GM19455 (cell line): ENCODE measurements at regions not wholly inside any gene's neighbourhood (a gene's known extent, or its start where the extent isn't known, plus 50 kb on each side); places are given as distances from the start of the nearest gene placed in this dataset.
"Not testable (repeated sequence)": the region's sequence is repeated elsewhere in the genome, so short reads cannot be mapped to it uniquely, and the experiment has no call there.

ENCODE experiments used
- ATAC-seq: cut with Tn5 transposase; IDR thresholded peaks from one replicate; pipeline ENCODE4 v1.9.1; 2021; ENCODE audit not compliant: unreplicated experiment

DNA sequence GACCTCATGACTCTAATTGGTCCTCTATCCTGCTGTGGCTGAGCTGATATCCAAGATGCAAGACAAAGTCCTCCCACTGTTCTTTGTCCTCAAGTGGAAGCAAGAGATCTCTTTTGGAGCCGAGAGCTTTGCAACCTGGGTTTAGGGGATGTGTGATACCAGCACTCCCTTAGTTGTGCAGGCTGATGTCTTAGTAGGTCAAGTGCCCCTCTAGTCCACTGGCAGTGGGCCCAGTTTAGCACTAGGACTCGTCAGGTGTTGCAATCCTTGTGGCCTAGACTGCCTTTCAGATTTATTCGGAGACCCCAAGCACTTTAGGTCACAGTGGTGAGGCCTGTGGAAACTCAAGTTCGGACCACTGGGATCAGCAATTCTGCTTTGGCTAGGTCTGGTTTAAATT lies 64.0 kb downstream of the GPRASP3 start:
- no peak for ATAC-seq

DNA sequence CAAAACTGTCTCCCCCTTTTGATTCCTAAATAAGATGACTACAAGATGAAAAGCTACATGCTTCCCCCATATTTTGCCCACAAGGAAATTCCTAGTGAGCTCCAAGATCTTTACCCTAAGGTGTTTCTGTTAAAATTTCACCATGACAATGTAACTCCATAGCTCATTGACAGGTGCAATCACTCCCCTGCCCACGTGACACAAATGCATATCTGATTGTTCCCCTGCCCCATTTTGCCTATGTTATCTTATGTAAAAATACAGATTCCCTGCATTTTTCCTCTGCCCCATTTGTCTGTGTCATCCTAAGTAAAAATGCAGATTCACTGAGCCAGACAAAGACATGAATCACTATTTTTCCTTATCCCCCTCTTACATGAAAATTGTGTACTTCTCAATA lies 66.7 kb downstream of the GPRASP3 start:
- ATAC-seq, result no peak

DNA sequence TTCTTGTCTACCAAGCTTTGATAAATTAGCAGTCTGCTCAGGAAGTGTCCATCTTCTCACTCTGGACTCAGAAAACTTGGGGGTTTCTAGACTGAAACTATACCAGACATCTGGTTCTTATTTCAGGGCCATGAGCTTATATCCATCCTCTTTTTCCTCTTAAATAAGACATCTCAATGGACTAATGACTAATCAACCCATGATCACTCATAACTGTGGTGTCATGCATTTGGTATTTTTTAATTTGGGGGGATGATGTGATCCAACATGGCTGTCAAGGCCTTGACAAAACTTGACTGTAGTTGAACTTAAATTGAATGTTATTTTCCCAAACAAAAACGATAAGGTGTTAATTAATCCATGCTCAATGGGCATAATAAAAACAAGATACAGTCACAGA lies 87.8 kb downstream of the GPRASP3 start:
- no peak for ATAC-seq

DNA sequence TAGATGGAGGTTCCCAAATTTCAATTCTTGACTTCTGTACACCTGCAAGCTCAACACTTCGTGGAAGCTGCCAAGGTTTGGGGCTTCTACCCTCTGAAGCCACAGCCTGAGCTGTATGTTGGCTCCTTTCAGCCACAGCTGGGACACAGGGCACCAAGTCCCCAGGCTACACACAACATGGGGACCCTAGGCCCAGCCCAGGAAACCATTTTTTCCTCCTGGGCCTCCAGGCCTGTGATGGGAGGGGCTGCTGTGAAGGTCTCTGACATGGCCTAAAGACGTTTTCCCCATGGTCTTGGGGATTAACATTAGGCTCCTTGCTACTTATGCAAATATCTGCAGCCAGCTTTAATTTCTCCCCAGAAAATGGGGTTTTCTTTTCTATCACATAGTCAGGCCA lies 97.7 kb downstream of the GPRASP3 start:
- ATAC-seq, result not testable (repeated sequence)

DNA sequence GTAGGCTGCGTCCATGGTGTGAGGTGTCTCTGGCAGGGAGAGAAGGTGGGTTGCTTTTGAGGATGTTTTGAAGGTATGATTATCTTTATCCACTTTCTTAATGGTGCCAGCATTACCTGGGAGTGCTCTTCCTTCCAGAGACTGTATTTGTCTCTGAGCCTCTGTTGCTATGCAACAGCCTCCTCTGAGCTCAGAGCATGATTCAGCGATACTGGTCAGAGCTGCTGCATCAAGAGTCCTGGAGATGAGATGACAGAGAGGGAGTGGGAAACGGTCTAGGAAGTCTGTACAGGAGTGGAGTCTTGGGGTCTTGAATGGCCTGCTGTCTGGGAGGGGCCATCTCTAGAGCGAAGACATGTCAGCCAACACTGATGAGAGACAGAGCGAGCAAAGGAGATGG lies 104.4 kb upstream of the RAB40AL start:
- ATAC-seq, result no peak

DNA sequence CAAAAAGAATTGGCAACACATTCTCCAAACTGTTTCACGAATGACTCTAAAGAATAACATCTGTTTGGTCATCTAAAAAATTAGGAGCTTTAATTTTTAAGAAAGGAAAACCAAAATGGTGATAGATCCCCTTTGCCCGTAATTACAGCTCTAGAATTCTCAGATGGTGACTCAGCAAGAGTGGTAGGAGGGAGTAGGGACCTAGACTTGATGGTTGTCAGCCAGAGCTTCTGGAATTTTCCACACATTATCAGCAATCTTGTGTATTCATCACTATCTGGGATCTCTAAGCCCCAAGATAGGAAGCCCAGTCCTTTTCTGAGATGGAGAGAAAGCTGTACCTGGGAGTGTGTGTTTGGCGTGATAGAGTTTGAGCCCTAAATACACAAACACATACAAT lies 103.9 kb upstream of the RAB40AL start:
- ATAC-seq, result no peak

DNA sequence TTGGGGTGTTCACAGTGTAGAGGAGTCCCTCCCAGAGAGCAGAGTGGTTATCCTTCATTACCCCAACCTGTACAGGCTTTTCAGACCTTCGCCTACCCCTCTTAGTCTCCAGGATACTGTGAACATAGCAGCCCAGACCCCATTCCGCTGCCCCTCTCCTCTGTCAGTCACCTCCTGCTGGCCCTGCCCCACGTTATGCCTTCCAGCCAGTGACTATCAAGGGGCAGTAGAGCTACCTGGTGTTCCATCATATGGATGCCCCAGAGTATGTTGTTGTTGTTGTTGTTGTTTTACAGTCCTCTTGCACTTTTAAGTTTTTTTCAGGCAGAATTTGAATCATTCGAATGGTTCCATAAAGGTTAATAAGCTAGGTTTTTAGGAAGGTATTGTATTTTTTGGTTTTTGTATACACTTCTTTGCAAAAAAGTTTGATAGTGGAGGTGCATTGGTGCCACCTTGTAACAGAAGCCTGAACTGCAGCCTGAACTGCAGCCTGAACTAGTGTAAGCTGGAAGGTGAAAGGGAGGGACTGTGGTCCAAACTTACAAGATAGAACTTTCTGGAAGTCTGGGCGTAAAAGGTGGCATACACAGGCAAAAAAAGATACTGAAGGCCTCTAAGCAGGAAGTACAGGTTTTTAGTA lies 101.4 kb upstream of the RAB40AL start:
- ATAC-seq, result no peak

DNA sequence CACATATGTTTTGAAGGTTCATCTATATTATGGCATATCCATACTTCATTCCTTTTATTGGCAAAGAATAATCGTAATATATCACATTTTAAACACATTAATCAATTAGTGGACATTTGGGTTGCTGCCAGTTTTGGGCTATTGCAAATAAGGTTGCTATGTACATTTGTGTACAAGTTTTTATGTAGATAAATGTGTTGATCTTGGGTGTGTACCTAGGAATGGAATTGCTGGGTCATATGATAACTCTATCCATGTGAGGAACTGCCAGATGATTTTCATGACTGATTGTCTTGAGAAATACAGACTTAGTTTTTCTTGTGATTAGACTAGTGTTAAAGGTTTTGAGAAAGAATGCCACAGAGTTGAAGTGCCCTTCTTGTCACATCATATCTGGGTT lies 99.2 kb upstream of the RAB40AL start:
- ATAC-seq, result no peak

DNA sequence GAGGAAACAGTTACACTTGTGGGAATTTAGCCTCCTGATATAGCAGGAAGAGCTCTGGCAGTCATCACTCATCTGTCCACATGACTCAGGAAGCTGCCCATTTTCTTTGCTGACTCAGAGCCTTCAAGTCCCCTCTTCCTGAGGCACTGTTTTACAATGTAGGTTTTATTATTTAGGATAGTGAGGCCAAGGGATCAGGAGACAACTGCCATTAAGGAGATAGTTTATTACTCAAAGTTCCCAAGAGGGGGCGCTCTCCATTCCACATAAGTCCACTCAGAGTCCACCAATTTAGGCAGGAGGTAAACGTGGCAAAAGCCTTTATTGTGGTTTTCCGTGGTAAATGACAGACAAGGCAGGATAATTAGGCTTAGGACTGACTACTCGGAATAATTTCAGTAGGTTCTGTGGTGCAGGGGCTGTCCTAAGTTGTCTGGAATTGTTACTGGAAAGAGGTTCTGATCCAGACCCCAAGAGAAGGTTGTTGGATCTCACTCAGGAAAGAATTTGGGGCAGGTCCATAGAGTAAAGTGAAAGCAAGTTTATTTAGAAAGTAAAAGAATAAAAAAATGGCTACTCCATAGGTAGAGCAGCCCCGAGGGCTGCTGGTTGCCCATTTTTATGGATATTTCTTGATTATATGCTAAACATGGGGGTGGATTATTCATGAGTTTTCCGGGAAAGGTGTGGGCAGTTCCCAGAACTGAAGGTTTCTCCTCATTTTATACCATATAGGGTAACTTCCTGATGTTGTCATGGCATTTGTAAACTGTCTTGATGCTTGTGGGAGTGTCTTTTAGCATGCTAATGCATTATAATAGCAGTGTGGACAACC lies 96.0 kb upstream of the RAB40AL start:
- ATAC-seq, result no peak

DNA sequence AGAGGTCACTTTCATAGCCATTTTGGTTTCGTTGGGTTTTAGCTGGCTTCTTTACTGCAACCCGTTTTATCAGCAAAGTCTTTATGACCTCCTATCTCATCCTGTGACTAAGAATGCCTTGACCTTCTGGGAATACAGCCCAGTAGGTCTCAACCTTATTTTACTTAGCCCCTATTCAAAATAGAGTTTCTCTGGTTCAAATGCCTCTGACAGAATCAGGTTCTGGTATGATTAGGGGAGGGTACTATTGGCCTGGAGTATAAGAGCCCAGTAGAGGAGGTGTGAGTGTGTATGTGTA lies 95.4 kb upstream of the RAB40AL start:
- no peak for ATAC-seq

DNA sequence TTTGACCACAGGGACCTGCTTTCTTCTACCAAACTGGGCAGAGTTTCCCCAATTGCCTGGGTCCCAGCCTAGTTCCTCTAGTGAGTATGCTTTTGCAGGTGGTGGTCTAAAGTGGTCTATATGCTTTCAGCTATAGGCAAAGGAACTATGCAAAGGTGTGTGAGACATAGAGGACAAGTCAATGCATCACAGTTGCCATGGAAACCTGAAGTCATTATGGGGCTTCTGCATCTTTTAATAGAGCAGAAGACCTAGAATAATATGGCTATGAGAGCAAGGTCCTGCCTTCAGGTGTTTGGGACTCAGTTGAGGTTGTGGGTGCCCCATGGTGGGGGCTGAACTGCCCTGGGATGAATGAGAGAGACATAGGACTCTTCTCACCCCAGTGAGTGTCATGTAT lies 92.1 kb upstream of the RAB40AL start:
- ATAC-seq, result no peak

DNA sequence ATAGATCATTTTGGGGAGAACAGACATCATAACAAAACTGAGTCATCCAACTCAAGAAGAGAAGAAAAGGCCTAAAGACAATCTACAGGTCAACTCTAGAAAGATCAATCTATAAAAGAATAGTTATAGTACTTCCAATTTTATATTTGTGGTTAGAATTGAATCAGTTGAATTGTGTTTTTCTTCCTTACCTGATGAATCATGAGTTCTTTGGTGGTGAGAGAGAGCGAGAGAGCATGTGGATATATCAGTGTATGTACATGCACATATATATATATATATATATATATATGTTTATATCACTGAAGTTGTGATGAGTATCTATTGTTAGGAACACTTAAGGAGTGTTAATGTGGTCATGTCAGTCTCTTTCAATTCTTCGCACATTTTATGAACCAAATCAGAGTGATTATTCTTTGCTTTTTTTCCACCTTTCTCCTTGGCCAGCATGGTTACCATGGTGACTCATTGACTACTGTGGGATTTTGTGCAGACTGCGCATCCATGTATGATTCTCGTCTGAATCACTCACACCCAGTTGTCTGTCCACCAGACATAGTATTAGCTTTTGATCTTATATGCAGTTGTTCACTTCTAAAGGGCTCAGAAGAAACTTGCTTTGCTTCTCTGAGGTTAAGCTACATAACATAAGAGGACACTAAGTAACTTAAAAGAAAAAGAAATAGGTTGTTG lies 90.4 kb upstream of the RAB40AL start:
- ATAC-seq, result no peak

DNA sequence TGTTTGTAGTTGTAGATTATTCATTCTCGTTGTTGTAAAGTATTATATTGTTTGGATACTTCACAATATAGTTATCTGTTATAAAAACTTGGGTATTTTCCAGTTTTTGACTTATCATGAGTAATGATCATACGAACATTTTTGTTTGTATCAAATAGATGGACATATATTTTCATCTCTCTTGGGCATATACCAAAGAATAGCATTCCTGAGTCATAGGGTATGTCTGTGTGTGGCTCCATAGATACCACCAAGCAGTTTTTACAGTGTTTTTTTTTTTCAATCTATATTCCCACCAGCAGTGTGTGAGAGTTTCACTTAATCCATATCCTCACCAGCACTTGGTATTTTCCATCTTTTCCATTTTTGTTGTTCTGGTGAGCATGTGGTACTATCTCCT lies 89.7 kb upstream of the RAB40AL start:
- no peak for ATAC-seq

DNA sequence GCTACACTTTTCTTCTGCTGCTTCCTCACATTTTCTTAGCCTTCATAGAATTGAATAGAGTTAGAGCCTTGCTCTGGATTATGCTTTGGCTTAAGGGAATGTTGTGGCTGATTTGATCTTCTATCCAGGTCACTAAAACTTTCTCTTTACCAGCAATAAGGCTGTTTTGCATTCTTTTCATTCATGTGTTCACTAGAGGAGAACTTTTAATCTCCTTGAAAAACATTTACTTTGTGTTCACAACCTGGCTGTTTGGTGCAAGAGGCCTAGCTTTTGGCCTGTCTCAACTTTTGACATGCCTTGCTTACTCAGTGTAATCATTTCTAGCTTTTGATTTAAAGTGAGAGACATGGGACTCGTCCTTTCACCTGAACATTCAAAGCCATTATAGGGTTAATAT lies 87.7 kb upstream of the RAB40AL start:
- ATAC-seq, result no peak

DNA sequence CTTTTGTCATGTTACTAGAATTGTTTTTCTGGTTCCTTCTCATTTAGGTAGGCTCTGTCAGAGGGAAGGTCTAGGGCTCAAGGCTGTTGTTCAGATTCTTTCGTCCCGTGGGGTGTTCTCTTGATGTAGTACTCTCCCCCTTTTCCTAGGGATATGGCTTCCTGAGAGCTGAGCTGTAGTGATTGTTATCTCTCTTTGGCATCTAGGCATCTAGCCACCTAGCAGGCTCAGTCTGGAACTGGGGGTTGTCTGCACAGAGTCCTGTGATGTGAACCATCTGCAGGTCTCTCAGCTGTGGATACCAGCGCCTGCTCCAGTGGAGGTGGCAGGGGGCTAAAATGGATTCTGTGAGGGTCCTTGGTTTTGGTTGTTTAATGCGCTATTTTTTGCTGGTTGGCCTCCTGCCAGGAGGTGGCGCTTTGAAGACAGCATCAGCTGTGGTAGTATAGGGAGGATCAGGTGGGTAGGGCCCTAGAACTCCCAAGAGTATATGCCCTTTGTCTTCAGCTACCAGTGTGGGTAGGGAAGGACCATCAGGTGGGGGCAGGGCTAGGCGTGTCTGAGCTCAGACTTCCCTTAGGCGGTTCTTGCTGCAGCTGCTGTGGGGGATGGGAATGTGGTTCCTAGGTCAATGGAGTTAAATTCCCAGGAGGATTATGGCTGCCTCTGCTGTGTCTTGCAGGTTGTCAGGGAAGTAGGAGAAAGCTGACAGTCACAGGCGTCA lies 78.1 kb upstream of the RAB40AL start:
- not testable (repeated sequence) for ATAC-seq

DNA sequence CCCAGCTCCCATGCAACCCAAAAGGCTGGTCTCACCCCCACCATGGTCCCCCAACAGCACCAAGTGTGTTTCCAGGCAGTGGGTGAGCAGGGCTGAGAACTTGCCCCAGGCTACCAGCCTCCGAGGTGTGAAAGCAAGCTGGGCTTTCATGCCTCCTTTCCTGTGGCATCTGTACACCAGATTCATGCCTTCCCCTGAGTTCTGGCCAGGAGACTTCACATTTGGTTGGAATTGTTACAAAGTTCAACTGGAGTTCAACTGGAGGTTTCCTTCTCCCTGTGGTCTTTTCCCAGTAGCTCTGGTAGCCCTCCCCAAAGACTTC lies 77.6 kb upstream of the RAB40AL start:
- ATAC-seq, result no peak

DNA sequence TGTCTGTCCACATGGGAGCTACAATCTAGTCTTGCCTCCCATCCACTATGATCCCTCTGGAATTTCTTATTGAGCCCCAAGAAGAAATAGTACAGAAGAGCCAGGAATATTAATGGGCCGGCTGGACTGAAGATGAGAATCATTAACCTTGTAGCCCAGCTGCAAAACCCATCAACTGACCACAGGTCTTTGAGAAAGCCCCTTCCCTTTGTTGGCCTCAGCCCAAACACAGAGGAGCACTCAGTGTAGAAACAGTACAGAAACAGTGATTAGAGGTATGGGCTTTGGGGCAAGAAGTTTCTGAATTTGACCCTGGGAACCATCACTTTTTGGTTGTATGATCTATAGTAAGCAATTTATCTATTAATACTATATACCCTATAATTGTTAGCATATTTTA lies 76.8 kb upstream of the RAB40AL start:
- no peak for ATAC-seq

DNA sequence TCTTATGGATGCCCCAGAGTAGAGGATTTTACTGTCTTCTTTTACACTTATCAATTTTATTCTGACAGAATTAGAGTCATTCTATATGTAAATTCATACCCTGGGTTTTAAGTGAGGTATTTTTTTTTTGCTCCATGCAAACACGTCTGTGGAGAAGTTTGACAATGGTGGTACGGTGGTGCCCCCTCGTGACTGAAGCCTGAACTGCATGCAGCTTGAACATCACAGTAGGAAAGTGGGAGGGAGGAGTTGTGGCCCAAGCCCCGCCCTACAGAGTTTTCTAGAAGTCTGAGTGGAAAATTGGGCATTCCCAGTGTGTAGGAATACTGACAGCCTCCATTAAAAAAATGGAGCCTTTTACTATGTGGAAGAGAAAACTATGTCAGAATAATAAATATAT lies 73.3 kb upstream of the RAB40AL start:
- peak; percentile 98 for ATAC-seq

DNA sequence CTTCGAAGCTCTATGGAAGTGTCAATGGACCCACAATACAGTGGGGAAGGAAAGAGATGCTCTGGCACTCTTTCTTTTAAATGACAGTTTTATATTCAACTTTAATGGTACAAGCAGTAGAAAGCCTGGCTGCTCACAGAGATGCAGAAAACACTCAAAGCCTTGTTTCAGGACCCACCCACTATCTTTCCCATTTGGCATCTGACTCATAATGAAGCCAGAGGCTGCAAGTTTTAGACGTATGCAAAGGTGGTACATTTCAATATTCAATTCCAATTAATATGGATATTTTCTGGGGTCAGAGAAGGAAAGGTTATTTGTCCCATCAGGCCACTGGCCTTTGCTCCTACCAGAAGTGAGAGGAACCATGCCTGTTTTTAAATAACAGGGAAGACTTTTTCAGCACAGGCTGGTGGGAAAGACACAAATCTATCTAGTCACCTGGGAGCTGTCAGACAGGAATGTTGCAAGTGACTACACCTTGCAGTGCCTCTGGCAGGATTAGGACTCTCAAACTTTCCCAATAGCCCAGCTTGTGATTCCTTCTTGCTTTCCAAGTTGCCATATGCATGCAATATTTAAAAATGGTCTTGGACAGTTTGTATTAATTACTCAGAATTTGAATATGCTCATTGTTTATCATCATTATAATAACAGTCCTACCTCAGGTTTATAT lies 70.0 kb upstream of the RAB40AL start:
- no peak for ATAC-seq

DNA sequence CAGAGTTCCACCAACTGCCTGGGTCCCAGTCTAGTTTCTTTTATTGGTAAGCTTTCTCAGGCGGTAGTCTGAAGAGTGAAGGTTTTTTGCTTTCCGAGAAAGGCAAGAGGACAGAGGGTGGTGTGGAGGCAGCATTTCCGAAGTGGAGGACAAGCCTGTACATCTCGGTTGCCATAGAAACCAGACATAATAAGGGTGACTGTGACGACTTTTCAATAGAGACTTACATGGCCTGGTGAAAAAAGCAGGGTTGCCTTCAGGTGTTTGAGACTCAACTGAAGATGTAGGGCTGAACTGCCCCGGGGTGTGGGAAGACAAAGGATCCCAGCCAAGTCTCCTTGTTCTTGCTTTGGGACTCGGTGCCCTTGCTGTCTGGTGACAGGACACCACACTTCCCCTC lies 53.6 kb upstream of the RAB40AL start:
- ATAC-seq, result no peak
